Suppressor macrophage (primary cell): ENCODE measurements at regions not wholly inside any gene's neighbourhood (a gene's known extent, or its start where the extent isn't known, plus 50 kb on each side); places are given as distances from the start of the nearest gene placed in this dataset.

ENCODE experiments used
- DNase-seq, 4 experiments: peaks; one replicate each; pipeline ENCODE4 v3.0.0-alpha.2; 2020 to 2022

DNA sequence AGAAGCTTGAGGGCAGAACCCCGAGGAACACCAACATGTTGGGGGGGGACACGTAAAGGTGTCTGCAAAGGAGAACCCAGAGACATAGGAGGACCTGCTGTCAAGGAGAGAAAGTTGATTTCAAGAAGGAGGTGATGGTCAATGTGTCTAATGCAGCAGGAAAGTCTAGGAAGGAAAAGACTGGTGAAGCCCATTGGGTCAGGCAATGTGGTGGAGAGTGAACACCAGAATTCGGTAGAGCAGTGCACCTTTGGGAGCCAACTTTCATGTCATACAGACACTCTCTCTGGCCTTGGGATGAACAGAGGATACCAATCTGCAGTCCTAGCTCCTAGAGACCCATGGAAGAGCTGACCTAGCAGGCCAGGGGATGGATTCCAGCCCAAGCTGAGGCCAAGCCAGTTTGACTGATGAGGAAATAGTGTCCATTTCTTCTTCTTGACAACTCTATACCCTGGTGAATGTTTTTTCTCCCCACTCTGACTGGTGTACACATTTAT, 101.9 kb downstream of the MYCN start:
- no peak for DNase-seq

DNA sequence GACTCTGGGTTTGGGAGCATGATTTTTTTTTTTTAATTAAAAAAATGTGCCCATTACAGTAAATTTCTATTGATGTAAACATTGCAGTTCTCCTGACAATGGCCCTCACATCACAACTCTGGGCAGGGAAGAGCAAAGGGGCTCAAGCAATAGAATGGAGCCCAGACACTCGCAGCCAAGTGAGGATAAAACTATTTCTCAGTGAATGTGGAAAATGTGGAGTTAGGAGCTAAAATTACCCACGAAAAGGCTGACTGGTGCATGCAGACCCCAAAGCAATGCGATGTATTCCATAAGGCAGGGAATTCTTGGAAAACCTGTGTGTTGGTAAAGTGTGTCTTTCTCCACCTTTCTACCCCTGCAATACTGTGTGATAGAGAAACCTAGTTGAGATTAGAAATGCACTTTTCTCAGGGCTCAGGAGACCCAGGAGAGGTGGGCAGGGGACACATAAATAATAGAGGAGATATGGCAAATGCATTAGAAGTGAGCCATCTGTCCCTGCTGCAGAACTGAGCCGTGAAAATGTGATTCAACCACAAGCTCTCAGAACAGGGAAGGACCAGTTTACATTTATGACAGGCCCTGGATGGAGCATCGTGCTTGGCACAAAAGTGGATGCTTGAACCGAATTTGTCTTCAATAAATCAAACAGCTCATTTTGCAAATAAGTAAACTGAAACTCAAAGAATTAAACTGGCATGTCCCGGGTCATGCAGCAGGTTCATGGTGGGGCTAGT, 100.1 kb downstream of the MYCN start:
- DNase-seq: no peak

DNA sequence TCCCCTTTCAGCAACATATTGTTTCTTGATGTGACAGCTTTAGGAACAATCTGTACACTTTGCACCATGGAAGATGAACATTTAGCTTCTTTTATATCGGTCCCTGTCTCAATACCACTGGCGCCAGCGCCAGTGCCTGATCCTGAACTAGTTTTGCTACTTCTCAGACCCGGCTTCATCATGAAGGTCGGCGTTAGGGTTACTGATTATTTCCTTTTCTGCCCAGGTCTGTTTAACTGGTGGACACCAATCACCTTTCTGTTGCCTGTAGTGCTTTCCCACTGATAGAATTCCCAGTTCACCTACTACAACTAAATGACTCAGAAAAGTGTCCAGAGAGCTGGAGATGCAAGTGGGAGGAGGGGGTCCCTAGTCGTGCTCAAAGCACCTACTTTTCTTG, 99.5 kb downstream of the MYCN start:
- DNase-seq: no peak

DNA sequence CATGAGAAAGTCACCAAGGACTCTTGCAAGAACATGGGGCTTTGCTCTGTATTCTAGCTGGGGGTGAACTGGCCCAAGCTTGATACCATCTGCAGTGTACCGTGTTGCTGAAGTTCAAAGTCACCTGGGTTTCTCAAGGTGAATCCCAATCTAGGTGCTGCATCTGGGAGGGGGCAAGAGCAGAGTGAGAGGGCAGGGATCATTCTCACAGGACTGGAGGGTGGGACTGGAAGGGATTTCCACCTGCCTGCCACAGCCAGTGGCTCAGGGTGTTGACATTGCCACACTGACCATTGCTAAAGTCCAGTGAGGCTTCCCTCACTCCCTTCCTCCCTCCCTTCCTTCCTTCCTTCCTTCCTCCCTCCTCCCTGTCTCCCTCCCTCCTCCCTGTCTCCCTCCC, 98.7 kb downstream of the MYCN start:
- no peak for DNase-seq

DNA sequence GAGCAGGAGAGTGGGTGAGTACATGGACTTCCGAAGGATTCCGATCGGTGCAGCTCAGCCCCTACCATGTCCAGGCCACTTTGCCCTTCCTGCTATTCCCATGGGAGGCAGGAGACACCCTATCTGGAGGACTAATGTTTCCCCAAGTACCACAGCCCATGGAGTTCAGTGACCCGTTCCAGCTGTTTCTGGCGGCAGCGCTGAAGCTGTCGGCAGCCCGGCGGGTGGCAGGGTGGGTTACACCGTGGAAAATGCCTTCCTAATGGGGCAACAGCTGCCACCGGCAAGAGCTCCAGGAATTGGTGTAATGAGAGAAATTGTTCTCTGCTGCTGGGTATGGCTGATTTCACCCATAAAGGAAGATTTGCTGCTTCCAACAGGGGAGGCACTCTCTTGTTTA, 98.3 kb downstream of the MYCN start:
- no peak for DNase-seq

DNA sequence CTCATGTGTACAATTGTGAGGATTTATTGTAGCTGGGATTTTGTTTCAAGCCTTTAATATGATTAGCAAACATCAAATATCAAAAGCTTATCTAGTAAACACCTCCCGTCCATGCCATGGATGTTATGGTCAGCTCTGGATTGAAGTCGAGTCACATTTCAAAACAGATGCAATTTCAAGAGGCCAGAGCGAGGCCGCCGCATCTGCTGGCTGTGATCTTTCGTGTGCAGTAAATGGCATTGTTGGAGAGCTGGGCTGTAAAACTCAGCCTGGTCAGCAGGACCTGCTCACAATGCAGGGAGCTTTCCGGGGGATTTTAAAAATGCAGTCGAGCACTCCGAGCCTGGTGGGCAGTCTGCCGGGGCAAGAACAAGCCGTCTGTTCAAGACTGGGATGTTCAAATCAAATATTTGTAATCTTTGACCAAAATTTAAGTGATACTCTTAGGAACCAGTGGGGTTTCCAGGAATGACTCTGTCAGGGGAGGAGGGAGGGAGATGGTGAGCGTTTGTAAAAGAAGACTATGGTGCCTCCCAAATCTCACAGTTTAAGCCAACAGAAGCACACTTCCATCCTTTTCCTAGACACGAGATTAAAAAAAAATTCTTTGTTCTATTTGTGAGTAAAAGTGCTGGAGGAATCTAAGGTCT, 97.6 kb downstream of the MYCN start:
- DNase-seq: no peak

DNA sequence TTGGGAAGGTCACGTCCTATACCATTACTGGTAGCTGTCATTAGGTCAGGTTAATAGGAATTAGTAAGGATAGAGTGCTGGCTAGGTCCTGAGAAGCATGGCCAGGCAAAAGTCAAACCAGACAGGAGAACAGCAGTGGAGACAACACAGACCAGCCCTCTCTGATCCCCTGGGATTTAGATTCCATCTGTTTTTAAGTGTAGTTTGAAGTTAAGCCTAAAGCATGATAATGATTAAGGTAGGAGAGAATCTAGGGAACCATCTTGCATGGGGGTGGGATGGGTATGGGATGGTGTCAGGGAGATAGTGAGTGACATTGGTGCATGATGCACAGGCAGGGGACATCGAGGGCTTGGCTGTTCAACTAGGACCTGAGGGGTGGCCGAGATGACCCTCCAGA, 96.6 kb downstream of the MYCN start:
- no peak for DNase-seq

DNA sequence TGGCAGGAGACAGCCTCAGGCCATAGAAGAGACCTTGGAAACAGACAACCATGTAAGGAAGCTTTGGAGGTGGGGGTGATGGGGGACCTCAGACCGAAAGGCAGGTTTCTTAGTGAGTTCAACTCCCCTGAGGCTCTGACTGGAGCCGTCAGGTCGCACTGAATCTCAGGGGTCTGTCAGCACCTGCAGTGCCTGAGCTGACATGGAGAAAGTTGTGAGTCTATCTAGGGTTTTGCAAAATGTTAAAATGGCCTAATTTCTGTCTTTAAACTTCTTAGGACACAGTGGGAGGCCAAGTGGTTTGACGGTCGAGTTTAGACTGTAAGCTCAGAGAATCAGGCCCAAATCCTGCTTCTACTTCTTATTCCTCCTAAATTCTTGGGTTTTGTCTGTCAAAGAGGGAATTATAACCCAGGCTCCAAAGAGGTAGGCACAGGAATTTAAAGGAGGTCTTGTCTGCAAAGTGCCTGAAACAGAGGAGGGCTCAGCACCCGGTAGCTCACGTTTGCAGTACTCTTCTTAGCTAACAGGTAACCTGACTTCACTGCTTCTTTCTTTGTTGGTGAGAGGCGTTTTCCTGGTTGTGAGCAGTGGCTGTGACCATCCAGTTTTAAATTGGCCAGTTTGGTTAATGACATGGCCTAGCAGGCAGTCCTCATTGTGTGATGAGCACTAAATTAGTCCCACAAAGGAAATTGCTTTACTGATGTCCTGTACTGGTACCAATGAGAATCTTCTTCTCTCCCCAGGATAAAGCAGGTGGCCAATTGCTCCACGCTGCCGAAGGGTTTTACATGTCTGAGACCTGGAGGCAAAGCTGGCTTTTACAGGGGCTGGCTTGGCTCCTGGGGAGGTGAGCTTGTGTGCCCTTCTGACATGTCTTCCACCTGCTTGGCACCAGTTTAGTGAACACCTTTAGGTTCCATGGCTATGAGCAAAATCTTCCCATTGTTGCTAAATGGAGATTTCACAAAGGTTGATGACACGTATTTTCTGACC, 95.7 kb downstream of the MYCN start:
- no peak for DNase-seq

DNA sequence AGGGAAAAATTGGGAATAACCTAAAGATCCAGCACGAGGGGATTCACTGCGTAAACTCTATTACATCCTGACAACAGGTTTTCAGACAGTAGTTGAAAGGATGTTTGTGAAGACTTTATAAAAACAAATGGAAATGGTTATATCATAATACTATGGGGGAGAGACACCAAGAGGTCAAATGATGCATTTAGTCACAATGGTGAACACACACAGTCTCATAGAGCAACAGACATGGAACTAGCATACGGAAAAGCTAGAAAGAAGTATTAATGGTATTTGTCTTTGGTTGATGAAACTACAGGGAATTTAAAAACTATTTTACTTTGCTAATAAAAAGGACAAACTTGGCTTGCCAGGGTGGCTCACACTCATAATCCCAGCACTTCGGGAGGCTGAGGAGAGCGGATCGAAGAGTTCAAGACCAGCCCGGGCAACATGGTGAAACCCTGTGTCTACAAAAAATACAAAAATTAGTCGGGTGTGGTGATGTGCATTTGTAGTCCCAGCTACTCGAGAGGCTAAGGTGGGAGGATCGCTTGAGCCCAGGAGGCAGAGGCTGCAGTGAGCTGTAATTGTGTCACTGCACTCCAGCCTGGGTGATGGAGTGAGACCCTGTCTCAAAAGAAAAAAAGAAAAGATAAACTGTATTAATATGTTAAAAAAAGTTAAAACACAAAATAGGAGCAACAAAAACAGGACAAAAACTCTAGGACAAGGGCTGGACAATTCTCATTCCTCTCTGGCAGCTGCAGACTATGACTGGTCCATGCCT, 94.8 kb downstream of the MYCN start:
- DNase-seq: no peak

DNA sequence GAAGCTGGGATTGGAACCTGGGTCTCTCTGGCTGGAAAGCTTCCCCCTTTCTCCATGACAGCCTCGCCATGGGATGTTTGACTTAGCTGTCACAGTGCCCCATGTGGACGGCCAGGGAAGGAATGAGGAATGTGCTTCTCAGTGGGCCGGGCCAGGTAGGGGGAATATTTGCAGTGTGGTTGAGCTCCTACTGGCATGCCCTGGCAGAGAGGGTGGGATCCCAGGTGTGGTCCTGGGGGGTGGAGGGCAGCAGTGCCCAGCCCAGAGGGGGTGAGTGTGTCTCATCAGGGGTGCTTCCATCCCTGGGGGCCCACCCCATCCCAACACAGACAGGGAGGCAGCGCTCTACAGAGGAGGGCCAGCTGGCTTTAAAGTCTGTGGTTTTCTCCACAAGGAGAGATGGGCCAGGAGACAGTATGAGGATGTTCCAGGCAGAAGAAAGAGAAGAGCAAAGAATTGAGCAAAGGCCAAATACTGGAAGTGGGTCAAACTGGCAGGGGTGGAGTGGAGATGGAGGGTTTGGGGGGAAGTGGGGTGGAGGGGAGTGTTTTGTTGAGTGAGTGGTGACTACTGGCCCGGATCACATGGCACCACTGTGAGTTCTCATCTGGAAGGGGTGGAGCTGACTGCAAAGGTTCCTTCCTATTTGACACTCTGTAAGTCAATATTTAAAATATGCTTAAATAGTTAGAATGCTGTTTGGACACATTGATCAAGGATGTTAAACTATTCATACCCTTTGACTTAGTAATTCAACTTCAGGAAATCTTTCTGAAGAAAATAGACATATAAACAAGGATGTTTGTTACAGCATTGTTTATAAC, 94.0 kb downstream of the MYCN start:
- DNase-seq: peak; percentile 27 to 59 (median 38)

DNA sequence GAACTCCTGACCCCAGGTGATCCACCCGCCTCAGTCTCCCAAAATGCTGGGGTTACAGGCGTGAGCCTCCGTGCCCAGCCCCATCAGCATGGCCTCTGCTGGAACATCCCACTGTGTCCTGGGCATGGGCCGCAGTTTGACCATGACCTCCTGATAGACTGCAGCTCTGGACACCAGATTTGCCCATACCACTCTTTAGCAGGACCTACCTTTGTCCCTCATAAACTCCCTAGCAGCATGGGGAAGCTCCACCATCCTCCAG, 92.6 kb downstream of the MYCN start:
- no peak for DNase-seq

DNA sequence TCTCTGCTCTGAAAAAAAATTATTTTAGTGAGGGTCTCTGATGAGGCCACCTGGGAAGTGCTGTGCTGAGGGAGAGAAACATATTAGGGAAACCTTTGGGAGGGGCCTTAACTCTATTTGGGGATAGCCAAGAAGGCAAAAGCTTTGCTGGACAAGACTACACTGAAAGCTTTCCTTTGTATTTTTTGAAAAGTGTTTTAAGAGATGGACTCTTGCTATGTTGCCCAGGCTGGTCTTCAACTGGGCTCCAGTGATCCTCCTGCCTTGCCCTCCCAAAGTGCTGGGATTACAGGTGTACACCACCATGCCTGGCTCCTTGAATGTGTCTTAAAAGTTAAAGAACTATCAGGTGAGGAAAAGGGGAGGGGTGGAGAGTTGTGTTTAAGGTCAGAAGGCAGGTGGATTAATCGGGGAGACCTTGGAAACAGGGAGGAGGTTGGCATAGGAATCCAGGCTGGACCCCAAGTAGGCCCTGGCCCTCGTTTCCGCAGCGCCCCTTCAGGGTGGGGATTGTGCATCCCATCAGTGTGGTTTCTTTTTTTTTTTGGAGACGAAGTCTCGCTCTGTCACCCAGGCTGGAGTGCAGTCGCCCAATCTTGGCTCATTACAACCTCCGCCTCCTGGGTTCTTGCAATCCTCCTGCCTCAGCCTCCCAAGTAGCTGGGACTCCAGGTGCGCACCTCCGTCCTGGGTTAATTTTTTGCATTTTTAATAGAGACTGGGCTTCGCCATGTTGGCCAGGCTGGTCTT, 92.1 kb downstream of the MYCN start:
- DNase-seq: no peak

DNA sequence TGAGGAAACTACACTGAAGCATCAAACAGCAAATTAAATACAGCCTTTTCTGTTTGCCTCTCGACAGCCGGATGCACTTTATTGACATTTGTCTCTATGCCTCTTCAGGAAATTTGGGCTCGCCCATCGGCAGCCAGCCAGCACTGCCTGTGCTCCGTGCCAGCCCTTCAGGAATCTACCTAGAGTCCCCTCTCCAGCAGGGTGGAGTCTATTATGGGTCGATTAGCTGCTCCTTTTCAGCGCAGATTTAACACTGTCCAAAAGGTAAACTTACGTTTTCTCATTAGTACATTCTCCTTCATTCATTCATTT, 91.5 kb downstream of the MYCN start:
- DNase-seq: no peak

DNA sequence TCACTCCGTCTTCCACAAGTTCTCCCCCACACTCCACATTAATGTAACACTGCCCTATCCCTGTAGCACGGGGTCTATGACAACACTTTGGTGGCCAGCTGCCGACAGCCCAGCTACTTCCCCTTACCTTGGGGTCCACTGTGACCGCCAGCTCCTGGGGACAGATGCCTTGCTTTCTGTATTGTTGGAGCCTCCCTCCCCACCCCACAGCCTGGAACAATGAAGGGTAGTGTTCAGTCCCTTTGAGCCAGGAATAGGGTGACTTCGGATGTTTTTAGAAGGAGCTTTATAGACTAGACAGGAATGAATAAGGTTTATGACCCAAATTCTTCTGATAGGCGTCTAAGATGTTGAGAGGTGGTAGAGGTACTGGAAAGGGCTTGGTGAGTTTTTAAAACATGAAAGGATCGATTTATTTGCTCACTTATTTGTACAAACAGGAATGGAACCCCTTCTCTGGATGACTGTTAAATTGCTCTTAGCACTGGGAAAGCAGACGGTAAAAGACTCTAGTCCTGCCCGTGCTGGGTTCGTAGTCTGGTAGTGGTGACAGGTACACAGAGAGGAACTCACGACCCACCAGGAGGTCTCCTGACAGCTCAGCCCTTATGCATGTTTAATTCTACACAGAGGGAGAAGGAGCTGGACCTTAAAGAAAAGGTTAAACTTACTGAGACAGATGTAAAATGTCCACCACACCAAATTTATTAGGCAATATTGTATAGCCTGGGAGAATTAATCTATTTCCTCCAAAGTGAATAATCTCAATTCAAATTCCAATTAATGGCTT, 90.9 kb downstream of the MYCN start:
- no peak for DNase-seq

DNA sequence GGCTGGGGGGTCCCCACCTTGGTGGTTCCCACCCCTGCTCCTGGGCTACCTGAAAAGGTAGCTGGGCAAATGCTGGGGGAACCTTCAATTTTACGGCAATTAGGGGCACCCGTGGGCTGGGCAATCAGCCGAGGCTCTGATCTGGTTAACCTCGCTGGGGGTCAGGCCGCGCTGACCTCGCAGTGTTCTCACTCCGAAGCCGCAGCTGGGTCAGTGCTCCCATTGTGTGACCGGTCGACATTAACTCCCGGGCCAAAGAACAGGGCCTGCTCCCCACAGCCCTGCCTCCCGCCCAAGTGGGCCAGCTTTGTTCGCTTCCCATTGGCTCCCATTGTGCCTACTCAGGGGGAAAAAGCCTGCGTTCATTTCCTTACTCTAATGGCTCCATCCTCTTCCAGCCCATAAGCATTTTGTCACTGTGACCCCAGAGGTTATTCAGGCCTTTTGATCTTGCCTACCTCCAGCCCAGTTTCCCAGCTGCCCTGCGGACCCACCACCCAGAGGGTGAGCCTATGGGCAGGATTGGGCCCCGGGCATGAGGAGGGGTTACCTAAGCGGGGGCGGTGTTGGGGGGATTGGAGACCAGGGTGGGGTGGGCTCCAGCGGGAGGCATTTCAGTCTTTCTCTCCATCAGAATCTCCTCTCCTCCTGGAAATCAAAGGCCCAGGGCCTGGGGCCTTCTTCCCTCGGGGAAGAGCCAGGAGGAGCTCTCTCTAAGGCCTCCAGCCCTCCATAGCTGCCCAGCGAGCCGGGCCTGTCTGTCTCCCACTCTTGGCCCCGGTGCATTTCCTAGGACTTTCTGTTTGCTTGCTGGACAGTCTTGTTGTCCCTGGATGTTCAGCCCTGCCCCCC, 90.1 kb downstream of the MYCN start:
- no peak for DNase-seq

DNA sequence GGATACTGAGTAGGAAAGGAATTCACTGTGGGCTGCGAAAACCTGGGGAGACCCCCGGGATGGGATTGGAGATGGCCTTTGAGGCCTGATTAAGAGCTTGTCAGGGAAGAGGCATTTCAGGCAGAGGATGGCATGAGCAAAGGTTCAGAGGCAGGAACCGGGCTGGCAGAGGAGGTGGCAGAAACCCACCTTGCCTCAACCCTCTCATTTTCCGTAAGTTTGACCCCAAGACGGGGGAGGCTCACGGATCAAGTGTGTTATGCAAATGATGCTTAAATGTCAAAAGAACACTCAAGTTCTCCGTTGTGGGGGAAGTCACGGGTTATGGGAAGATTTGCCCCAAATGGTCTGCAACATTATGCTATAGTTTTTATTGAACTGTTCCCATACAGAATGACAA, 88.3 kb downstream of the MYCN start:
- no peak for DNase-seq

DNA sequence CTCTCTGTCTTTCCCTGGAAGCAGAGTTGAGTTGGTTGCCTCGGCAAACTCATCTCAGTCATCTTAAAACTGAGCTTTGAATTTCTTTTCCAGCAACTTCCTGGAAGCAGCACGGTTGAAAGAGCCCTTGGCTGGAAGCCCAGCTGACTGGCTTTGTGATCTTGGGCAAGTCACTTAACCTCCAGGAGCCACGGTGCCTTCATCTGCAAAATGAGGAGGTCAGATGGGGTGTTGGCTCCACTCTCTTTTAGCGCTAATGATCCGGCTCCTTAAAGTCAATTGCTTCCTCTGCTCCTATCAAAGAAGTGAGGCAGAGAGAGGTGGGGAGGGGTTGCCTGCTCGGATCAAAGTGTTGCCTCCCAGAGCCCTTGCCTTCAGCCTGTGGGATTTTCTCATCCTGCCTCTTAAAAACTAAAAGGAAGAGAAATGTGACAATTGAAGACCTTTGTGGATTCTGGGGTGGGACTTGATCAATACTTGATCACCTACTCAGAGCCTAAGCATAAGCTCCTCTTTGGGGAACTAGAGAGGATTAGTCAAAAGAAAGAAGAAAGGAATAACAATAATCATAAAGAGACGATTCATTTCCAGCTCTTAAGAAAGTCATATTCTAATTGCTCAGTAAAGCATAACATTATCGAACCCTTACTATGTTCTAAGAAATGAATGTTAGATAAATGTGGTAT, 86.6 kb downstream of the MYCN start:
- DNase-seq: no peak

DNA sequence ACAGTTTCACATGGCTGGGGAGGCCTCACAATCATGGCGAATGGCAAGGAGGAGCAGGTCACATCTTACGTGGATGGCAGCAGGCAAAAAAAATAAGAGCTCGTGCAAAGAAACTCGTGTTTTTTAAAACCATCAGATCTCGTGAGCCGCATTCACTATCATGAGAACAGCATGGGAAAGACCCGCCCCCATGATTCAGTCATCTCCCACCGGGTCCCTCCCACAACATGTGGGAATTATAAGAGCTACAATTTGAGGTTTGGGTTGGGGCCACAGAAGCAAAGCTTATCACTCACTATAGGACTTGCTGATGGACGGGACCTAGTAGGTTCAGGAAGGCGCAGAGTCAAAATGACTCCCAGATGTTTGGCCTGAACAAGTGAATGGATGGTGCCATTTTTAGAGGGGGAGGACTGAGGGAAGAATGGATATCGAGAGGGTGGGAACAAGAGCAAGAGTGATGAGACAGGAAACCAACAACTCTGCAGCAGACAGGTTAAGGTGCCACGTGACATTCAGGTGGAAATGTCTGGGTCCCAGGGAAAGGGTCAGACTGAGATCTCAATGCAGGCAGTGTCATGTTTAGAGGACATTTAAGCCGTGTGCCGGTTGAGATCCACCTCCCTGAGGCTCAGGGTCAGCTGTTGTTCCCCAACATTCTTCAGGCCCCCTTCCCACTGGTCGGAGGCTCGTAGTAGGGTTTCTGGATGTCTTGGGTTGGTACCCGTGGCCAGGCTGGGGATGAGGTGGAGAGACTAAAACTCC, 85.7 kb downstream of the MYCN start:
- DNase-seq: no peak
